Myocyte (in vitro differentiated cells): ENCODE measurements at regions not wholly inside any gene's neighbourhood (a gene's known extent, or its start where the extent isn't known, plus 50 kb on each side); places are given as distances from the start of the nearest gene placed in this dataset.
A peak's percentile ranks its signal among the peaks of the same experiment; 100 is the strongest.
"Not testable (repeated sequence)": the region's sequence is repeated elsewhere in the genome, so short reads cannot be mapped to it uniquely, and the experiment has no call there.

Experiments
- DNase-seq: peaks from one replicate; pipeline ENCODE4 v3.0.0-alpha.2; 2012; ENCODE audit warnings: low read depth

- DNase-seq: no peak
Measured at GRCh38 chr20:22690616-22691179, 106.3 kb upstream of the FOXA2 start.

- peak; percentile 79 for DNase-seq
Measured at GRCh38 chr20:22691369-22692118, 107.2 kb upstream of the FOXA2 start.

- DNase-seq: no peak
Measured at GRCh38 chr20:22692119-22692475, 107.7 kb upstream of the FOXA2 start.

GRCh38 chr20:22692620-22693019 is 108.2 kb upstream of the FOXA2 start:
- not testable (repeated sequence) for DNase-seq

- no peak for DNase-seq
Measured at GRCh38 chr20:22696759-22697158, 112.4 kb upstream of the FOXA2 start.

- DNase-seq: no peak
Measured at GRCh38 chr20:22698259-22698842, 114.0 kb upstream of the FOXA2 start.

- DNase-seq: no peak
Measured at GRCh38 chr20:22699396-22699795, 115.0 kb upstream of the FOXA2 start.

- DNase-seq: no peak
Measured at GRCh38 chr20:22700367-22700766, 116.0 kb upstream of the FOXA2 start.

GRCh38 chr20:22701679-22702308 is 117.4 kb upstream of the FOXA2 start:
- no peak for DNase-seq

- no peak for DNase-seq
Measured at GRCh38 chr20:22703843-22704242, 119.5 kb upstream of the FOXA2 start.

- no peak for DNase-seq
Measured at GRCh38 chr20:22711971-22712755, 127.8 kb upstream of the FOXA2 start.

GRCh38 chr20:22716821-22717351 is 132.5 kb upstream of the FOXA2 start:
- DNase-seq: no peak

GRCh38 chr20:22717466-22717865 is 133.1 kb upstream of the FOXA2 start:
- no peak for DNase-seq

GRCh38 chr20:22719167-22719591 is 134.8 kb upstream of the FOXA2 start:
- DNase-seq: no peak

- DNase-seq: no peak
Measured at GRCh38 chr20:22720206-22720605, 135.8 kb upstream of the FOXA2 start.

- DNase-seq: no peak
Measured at GRCh38 chr20:22722811-22723210, 138.4 kb upstream of the FOXA2 start.

GRCh38 chr20:22723659-22724058 is 139.3 kb upstream of the FOXA2 start:
- DNase-seq: no peak

- DNase-seq: peak; percentile 28
Measured at GRCh38 chr20:22728146-22728745, 143.9 kb upstream of the FOXA2 start.

GRCh38 chr20:22729180-22729579 is 144.8 kb upstream of the FOXA2 start:
- peak; percentile 21 for DNase-seq

GRCh38 chr20:22729616-22730236 is 145.4 kb upstream of the FOXA2 start:
- no peak for DNase-seq
